ENCODE measurements at regions not wholly inside any gene's neighbourhood (a gene's known extent, or its start where the extent isn't known, plus 50 kb on each side); places are given as distances from the start of the nearest gene placed in this dataset.
"Not testable (repeated sequence)": the region's sequence is repeated elsewhere in the genome, so short reads cannot be mapped to it uniquely, and the experiment has no call there.

- peak; percentile 8 for DNase-seq (ENCODE audit: low read depth)
These were observed 645.0 kb upstream of the NOVA1 start for GRCh38 chr14:27242874-27243273.

- no peak for DNase-seq (ENCODE audit: low read depth)
These were observed 645.5 kb upstream of the NOVA1 start for GRCh38 chr14:27243365-27243764.

- no peak for DNase-seq (ENCODE audit: low read depth)
These were observed 648.1 kb upstream of the NOVA1 start for GRCh38 chr14:27245947-27246346.

- DNase-seq (ENCODE audit: low read depth) = no peak
These were observed 656.1 kb upstream of the NOVA1 start for GRCh38 chr14:27253966-27254365.

- no peak for DNase-seq (ENCODE audit: low read depth)
These were observed 659.0 kb upstream of the NOVA1 start for GRCh38 chr14:27256805-27257204.

- no peak for DNase-seq (ENCODE audit: low read depth)
These were observed 670.0 kb upstream of the NOVA1 start for GRCh38 chr14:27267876-27268275.

GRCh38 chr14:27270716-27271115 lies 672.9 kb upstream of the NOVA1 start:
- DNase-seq (ENCODE audit: low read depth) = no peak

GRCh38 chr14:27278341-27278740 lies 680.5 kb upstream of the NOVA1 start:
- no peak for DNase-seq (ENCODE audit: low read depth)

GRCh38 chr14:27305441-27305945 lies 707.7 kb upstream of the NOVA1 start:
- no peak for DNase-seq (ENCODE audit: low read depth)

GRCh38 chr14:27312730-27313129 lies 714.9 kb upstream of the NOVA1 start:
- DNase-seq (ENCODE audit: low read depth) = not testable (repeated sequence)

GRCh38 chr14:27314231-27314630 lies 716.4 kb upstream of the NOVA1 start:
- no peak for DNase-seq (ENCODE audit: low read depth)

- DNase-seq (ENCODE audit: low read depth) = no peak
These were observed 717.6 kb upstream of the NOVA1 start for GRCh38 chr14:27315477-27315876.

GRCh38 chr14:27315947-27316346 lies 718.1 kb upstream of the NOVA1 start:
- DNase-seq (ENCODE audit: low read depth) = no peak

GRCh38 chr14:27318774-27319420 lies 721.1 kb upstream of the NOVA1 start:
- no peak for DNase-seq (ENCODE audit: low read depth)

GRCh38 chr14:27320261-27320660 lies 722.4 kb upstream of the NOVA1 start:
- no peak for DNase-seq (ENCODE audit: low read depth)

- DNase-seq (ENCODE audit: low read depth) = no peak
These were observed 729.3 kb upstream of the NOVA1 start for GRCh38 chr14:27327095-27327494.

- no peak for DNase-seq (ENCODE audit: low read depth)
These were observed 740.2 kb upstream of the NOVA1 start for GRCh38 chr14:27338012-27338411.

- DNase-seq (ENCODE audit: low read depth) = not testable (repeated sequence)
These were observed 765.2 kb upstream of the NOVA1 start for GRCh38 chr14:27363036-27363435.

GRCh38 chr14:27366596-27366995 lies 768.8 kb upstream of the NOVA1 start:
- DNase-seq (ENCODE audit: low read depth) = no peak

- DNase-seq (ENCODE audit: low read depth) = no peak
These were observed 769.5 kb upstream of the NOVA1 start for GRCh38 chr14:27367345-27367744.

GRCh38 chr14:27370074-27370473 lies 772.2 kb upstream of the NOVA1 start:
- DNase-seq (ENCODE audit: low read depth) = no peak

- DNase-seq (ENCODE audit: low read depth) = no peak
These were observed 772.9 kb upstream of the NOVA1 start for GRCh38 chr14:27370775-27371174.

- DNase-seq (ENCODE audit: low read depth) = no peak
These were observed 773.4 kb upstream of the NOVA1 start for GRCh38 chr14:27371209-27371608.

GRCh38 chr14:27371868-27372267 lies 774.0 kb upstream of the NOVA1 start:
- no peak for DNase-seq (ENCODE audit: low read depth)

Data from renal cortical epithelial cell (primary cell).